AG09319 (cell line): ENCODE measurements at regions not wholly inside any gene's neighbourhood (a gene's known extent, or its start where the extent isn't known, plus 50 kb on each side); places are given as distances from the start of the nearest gene placed in this dataset.

Experiments
- DNase-seq: peaks from one replicate; pipeline ENCODE4 v3.0.0-alpha.2; 2010; ENCODE audit warnings: low read depth; ENCODE audit errors: extremely low read depth
- CTCF ChIP-seq: IDR thresholded peaks from 2 replicates; pipeline ENCODE4 v1.5.1; 2011; ENCODE audit warnings: low read depth, mild to moderate bottlenecking, inconsistent platforms, low read length, moderate library complexity

- DNase-seq, result no peak
- no peak for TF ChIP-seq CTCF
Measured at GRCh38 chrX:13373027-13373426, 53.2 kb upstream of the ATXN3L start.

- no peak for TF ChIP-seq CTCF
- DNase-seq, result no peak
Measured at GRCh38 chrX:13372203-13372980, 52.5 kb upstream of the ATXN3L start.

- no peak for TF ChIP-seq CTCF
- DNase-seq, result no peak
Measured at GRCh38 chrX:13371186-13371585, 51.3 kb upstream of the ATXN3L start.

- TF ChIP-seq CTCF, result no peak
Measured at GRCh38 chrX:13370713-13371112, 50.9 kb upstream of the ATXN3L start.

More at GRCh38 chrX:13370713-13371112, 50.9 kb upstream of the ATXN3L start:
- no peak for DNase-seq
